ENCODE measurements at regions not wholly inside any gene's neighbourhood (a gene's known extent, or its start where the extent isn't known, plus 50 kb on each side); places are given as distances from the start of the nearest gene placed in this dataset.

DNA sequence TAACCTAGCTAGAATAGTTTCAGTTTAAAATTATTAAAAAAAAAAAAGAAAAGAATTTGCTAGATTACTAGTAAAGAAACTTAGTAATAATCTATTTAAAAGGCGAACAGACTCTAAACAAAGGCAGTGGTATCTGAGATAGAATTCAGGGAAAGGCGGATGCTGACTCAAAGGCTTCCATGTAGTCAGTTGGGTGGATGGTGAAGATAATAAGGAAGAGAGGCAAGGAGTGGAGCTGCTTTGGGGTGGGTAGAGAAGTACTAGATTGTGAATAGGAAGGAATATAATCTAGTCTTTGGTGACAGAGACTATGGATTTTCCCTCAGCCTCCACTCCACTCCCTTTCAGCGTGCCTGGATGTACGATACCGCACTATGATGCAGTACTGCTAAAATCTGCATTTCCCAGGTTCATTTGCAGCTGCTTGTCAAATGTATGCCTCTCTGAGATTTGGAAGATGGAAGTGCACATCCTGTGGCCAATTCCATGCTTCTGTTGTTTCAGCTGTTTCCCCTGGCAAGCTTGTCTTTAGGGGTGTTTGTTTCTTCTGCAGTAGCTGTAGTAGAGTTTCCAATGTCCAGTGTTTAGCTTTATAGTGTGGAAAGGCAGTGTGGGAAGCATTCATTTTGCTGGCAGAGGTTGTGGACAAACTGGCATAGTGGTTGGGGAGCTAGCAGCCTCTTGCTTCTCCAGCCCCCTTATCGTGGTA, 184.6 kb upstream of the NRIP1 start:
- Histone ChIP-seq H3K27me3 (ENCODE audit: insufficient read depth, low read length) (no peaks in the 10 kb centered on the region), H3K27ac (ENCODE audit: insufficient read length, low read depth, low read length) (no peak overlapping the region), H2AFZ (ENCODE audit: low read length) (no peak overlapping the region), H3K9me3 (ENCODE audit: control insufficient read depth, low read depth, low read length) (no peaks in the 10 kb centered on the region), H3K9ac (ENCODE audit: extremely low read depth, insufficient read length, low read length) (no peak overlapping the region), H2BK15ac (ENCODE audit: low read depth, low read length) (no peak overlapping the region), H2BK20ac (ENCODE audit: low read depth, low read length, poor library complexity, severe bottlenecking) (no peak overlapping the region), H3K23me2 (ENCODE audit: insufficient read length, low read depth, low read length, poor library complexity, severe bottlenecking) (no peaks in the 10 kb centered on the region), H4K20me1 (ENCODE audit: control insufficient read depth, insufficient read depth, insufficient read length) (no peaks in the 10 kb centered on the region), H2BK120ac (ENCODE audit: low read depth, low read length, poor library complexity, severe bottlenecking) (no peak overlapping the region), H3K56ac (ENCODE audit: insufficient read length, low read depth, low read length) (no peak overlapping the region), H2AK5ac (ENCODE audit: insufficient read length, low read length) (no peak overlapping the region), H4K91ac (ENCODE audit: insufficient read length, low read depth, low read length) (no peak overlapping the region), H3K18ac (ENCODE audit: insufficient read length, low read depth, low read length) (no peak overlapping the region), H4K8ac (replicated peaks; ENCODE audit: insufficient read length, low read depth, low read length) (no peak overlapping the region), H3K79me2 (ENCODE audit: insufficient read depth, low read length) (no peaks in the 10 kb centered on the region), H3K4me1 (ENCODE audit: insufficient read depth, low read length) (no peaks in the 10 kb centered on the region), H4K5ac (ENCODE audit: insufficient read length, low read depth, low read length) (no peak overlapping the region), H2BK12ac (ENCODE audit: insufficient read length, low read depth, low read length) (no peak overlapping the region), H3T11ph (ENCODE audit: low read length) (no peak overlapping the region), H3K23ac (ENCODE audit: insufficient read length, low read depth, low read length) (no peak overlapping the region), H3K4ac (ENCODE audit: low read depth, low read length) (no peak overlapping the region), H3K4me2 (ENCODE audit: insufficient read depth, insufficient read length, low read length) (no peak overlapping the region), H3K79me1 (ENCODE audit: insufficient read depth, low read depth, low read length, poor library complexity, severe bottlenecking) (no peaks in the 10 kb centered on the region), H2BK5ac (ENCODE audit: insufficient read length, low read length) (no peak overlapping the region), H3K14ac (ENCODE audit: insufficient read depth, low read length) (no peak overlapping the region)
- TF ChIP-seq, protein P1, sequence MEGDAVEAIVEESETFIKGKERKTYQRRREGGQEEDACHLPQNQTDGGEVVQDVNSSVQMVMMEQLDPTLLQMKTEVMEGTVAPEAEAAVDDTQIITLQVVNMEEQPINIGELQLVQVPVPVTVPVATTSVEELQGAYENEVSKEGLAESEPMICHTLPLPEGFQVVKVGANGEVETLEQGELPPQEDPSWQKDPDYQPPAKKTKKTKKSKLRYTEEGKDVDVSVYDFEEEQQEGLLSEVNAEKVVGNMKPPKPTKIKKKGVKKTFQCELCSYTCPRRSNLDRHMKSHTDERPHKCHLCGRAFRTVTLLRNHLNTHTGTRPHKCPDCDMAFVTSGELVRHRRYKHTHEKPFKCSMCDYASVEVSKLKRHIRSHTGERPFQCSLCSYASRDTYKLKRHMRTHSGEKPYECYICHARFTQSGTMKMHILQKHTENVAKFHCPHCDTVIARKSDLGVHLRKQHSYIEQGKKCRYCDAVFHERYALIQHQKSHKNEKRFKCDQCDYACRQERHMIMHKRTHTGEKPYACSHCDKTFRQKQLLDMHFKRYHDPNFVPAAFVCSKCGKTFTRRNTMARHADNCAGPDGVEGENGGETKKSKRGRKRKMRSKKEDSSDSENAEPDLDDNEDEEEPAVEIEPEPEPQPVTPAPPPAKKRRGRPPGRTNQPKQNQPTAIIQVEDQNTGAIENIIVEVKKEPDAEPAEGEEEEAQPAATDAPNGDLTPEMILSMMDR (conservative IDR thresholded peaks at IDR 0.05): no peak
- WGBS (ENCODE audit: extremely low coverage, insufficient read length, low lambda C conversion rate): no CpG with 5 or more reads among the region's 6 CpGs
- no peaks in the 10 kb centered on the region; a peak in 1 of 5 replicates for H3K9me3 Mint-ChIP-seq
- H3K36me3 Mint-ChIP-seq (ENCODE audit: insufficient read depth in 1 of 3, low read depth in 3 of 3): no peaks in the 10 kb centered on the region; a peak in 2 of 7 replicates
- DNase-seq: no peak
- H3K4me1 Mint-ChIP-seq: no peaks in the 10 kb centered on the region
- H3K4me3 Mint-ChIP-seq: no peak overlapping the region
- H3K27me3 Mint-ChIP-seq (ENCODE audit: low read depth): peaks cover 52% of the 10 kb centered on the region
- no peak overlapping the region; a peak in 1 of 7 replicates for H3K27ac Mint-ChIP-seq
